SK-N-MC (cell line): ENCODE measurements at regions not wholly inside any gene's neighbourhood (a gene's known extent, or its start where the extent isn't known, plus 50 kb on each side); places are given as distances from the start of the nearest gene placed in this dataset.

Source experiments
- EZH2 ChIP-seq: fragments of 200-600 bp; sonication (generic); IDR thresholded peaks from one replicate; pipeline ENCODE4 v1.6.1; 2017; ENCODE audit warnings: antibody characterized with exemption
- POLR2AphosphoS5 ChIP-seq: IDR thresholded peaks from 2 replicates; pipeline ENCODE4 v1.6.1; 2012; ENCODE audit warnings: mild to moderate bottlenecking, low read depth, low read length, borderline replicate concordance

- TF ChIP-seq EZH2 (no peak), POLR2AphosphoS5 (no peak)
Measured at GRCh38 chr9:121564504-121565260, 65.0 kb upstream of the GGTA1 start.
